ENCODE measurements at regions not wholly inside any gene's neighbourhood (a gene's known extent, or its start where the extent isn't known, plus 50 kb on each side); places are given as distances from the start of the nearest gene placed in this dataset.

- Histone ChIP-seq H3K36me3 (ENCODE audit: control insufficient read depth in 1 of 2, insufficient read depth in 2 of 2, low read length in 2 of 2) (no peaks in the 10 kb centered on the region), H3K79me2 (ENCODE audit: insufficient read depth, low read length) (no peaks in the 10 kb centered on the region), H3K27me3 (ENCODE audit: insufficient read depth, low read length) (no peaks in the 10 kb centered on the region), H3K4me1 (ENCODE audit: control insufficient read depth in 1 of 2, insufficient read depth in 2 of 2, low read length in 2 of 2) (no peaks in the 10 kb centered on the region), H3K4me2 (ENCODE audit: low read length) (no peak overlapping the region), H3K4me3 (replicated peaks in 1 of 2; ENCODE audit: low read depth in 1 of 2, low read length in 2 of 2) (no peak overlapping the region), H4K20me1 (ENCODE audit: insufficient read depth) (no peaks in the 10 kb centered on the region), H3K27ac (ENCODE audit: low read depth, low read length) (no peak overlapping the region), H3K9me2 (ENCODE audit: insufficient read depth) (no peaks in the 10 kb centered on the region), H3K9me3 (ENCODE audit: control insufficient read depth in 1 of 2, insufficient read depth in 1 of 2, low read depth in 1 of 2, low read length in 2 of 2) (0 out of 4 replicates have a peak, but pooled peaks cover 0 to 3% of the 10 kb centered on the region in 2 experiments), H2AFZ (ENCODE audit: low read depth, low read length, poor library complexity, severe bottlenecking) (no peak overlapping the region), H3K9ac (ENCODE audit: low read length) (no peak overlapping the region)
- DNase-seq (ENCODE audit: low read depth, low spot score) (no peak), ATAC-seq (no peak)
- intact Hi-C loops (cut with micrococcal nuclease) = no loop called here
- TF ChIP-seq POLR2AphosphoS5 (IDR thresholded peaks at IDR 0.05; ENCODE audit: low read depth, low read length) (no peak), SP1 (IDR thresholded peaks at IDR 0.05; ENCODE audit: low read depth) (no peak), RAD21 (IDR thresholded peaks at IDR 0.05; ENCODE audit: low read depth) (no peak), POLR2A (IDR thresholded peaks at IDR 0.05; ENCODE audit: borderline replicate concordance, extremely low read depth, insufficient read depth, insufficient read length) (no peak), ZFX (IDR thresholded peaks at IDR 0.05) (no peak), CTCF (IDR thresholded peaks at IDR 0.05 in 2 of 3, conservative IDR thresholded peaks at IDR 0.05 in 1 of 3; ENCODE audit: borderline replicate concordance in 1 of 3, insufficient read depth in 1 of 3, low read depth in 2 of 3, low read length in 2 of 3) (no peak), ZNF274 (IDR thresholded peaks at IDR 0.05; ENCODE audit: low read depth, low read length) (no peak), FOSL1 (IDR thresholded peaks at IDR 0.05; ENCODE audit: low read depth) (no peak), SRF (IDR thresholded peaks at IDR 0.05; ENCODE audit: low read depth) (no peak), JUND (IDR thresholded peaks at IDR 0.05) (no peak), EGR1 (IDR thresholded peaks at IDR 0.05; ENCODE audit: low read depth) (no peak), SIN3A (IDR thresholded peaks at IDR 0.05; ENCODE audit: low read depth) (no peak), EZH2phosphoT487 (IDR thresholded peaks at IDR 0.05; ENCODE audit: borderline replicate concordance) (no peak), CBX3 (IDR thresholded peaks at IDR 0.05; ENCODE audit: low read depth) (no peak), ELF1 (IDR thresholded peaks at IDR 0.05; ENCODE audit: borderline replicate concordance, low read depth) (no peak)
- BruUV-seq (replicated peaks) = no TSS peak
- ChIA-PET RAD21 (ENCODE audit: low non-redundant PET in 1 of 2, low total read pairs in 2 of 2, uncharacterized antibody in 2 of 2, unreplicated experiment in 2 of 2) (no interaction called here), POLR2A (no interaction called here), CTCF (no interaction called here)
Observed at GRCh38 chr6:18545726-18546125, 158.6 kb downstream of the RNF144B start.
